ENCODE measurements at regions not wholly inside any gene's neighbourhood (a gene's known extent, or its start where the extent isn't known, plus 50 kb on each side); places are given as distances from the start of the nearest gene placed in this dataset.

DNA sequence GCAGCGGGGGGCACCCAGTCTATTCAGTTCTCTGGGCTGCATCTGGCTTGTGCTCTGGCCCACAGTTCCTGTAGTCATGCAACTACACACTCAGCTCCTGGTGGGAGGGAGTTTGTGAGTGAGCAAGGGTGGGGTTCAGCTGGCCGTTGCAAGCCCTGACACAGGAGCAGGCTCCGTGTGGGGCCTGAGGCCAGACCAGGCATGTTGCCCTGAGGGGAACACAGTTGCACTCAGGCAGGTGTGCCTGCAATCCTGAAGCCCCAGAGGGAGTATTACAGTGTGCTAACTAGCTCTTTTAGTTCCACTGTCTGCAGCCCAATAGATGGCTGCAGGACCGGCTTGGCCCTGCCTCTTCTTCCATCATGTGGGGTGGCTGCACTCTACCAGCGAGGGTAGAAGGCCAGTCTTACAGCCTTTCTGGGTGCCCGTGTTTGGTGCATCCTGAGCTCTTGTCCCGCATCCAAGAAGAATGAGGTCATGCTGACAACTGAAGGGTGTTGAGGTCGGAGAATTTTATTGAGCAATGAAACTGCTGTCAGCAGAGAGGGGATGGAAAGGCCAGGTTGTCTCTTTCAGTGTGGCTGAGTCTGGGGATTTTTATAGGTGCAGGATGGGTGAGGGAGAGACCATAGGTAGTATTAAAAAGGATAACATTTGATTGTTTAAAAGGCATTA is 49.9 kb upstream of the ELAC2 start:
- no peak for TF ChIP-seq CTCF (IDR thresholded peaks at IDR 0.05 in 8 of 11, conservative IDR thresholded peaks at IDR 0.05 in 3 of 11)
- TF ChIP-seq POLR2AphosphoS5 (IDR thresholded peaks at IDR 0.05), result no peak

Measured in spleen (tissue), 7 donors.